ENCODE measurements at regions not wholly inside any gene's neighbourhood (a gene's known extent, or its start where the extent isn't known, plus 50 kb on each side); places are given as distances from the start of the nearest gene placed in this dataset.

GRCh38 chr9:108666240-108666784, 189.5 kb downstream of the ACTL7B start:
- no peak for TF ChIP-seq CTCF (IDR thresholded peaks at IDR 0.05; ENCODE audit: insufficient read depth, low read depth, low read length)
- no peak for TF ChIP-seq EZH2 (IDR thresholded peaks at IDR 0.05; ENCODE audit: insufficient read depth, low read length)

Measured in astrocyte (in vitro differentiated cells and primary cell).